ENCODE measurements at regions not wholly inside any gene's neighbourhood (a gene's known extent, or its start where the extent isn't known, plus 50 kb on each side); places are given as distances from the start of the nearest gene placed in this dataset.

DNA sequence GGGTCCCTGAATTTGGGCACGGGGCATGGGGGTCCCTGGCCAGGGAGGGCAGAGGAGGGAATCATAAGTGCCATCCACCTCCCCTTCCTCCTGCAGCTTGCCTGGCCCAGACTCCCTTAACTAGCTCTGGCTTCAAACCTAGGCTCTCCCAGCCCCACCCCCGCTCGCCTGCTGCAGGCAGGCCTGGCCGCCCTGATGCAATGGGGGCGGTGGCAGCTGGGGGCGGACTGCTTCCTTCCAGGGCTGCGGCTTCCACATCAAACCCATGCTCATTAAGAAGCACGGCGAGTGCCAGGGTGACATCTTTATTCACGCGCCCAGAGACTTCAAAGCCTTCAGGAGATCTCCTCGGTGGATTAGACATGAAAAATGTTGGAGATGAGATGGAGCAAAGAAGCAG, 123.1 kb downstream of the TPRA1 start:
- Histone ChIP-seq H3K27ac (ENCODE audit: low read depth, low read length) (no peak overlapping the region), H3K36me3 (ENCODE audit: insufficient read depth, low read length) (no peaks in the 10 kb centered on the region), H3K4me1 (ENCODE audit: insufficient read depth, low read length) (no peaks in the 10 kb centered on the region), H3K27me3 (ENCODE audit: insufficient read depth, low read length) (no peaks in the 10 kb centered on the region), H3K9me3 (ENCODE audit: control insufficient read depth in 1 of 2, low read length in 2 of 2) (no peaks in the 10 kb centered on the region), H3K4me3 (ENCODE audit: low read length in 2 of 2) (no peak overlapping the region)
- H3K27ac Mint-ChIP-seq: no peak overlapping the region
- peak overlapping the region in 1 of 8 donors; percentile 24 for H3K4me3 Mint-ChIP-seq
- POLR2A ChIA-PET (ENCODE audit: partially characterized antibody): no interaction called here
- no peaks in the 10 kb centered on the region for H3K36me3 Mint-ChIP-seq
- intact Hi-C loops (cut with micrococcal nuclease): no loop called here
- DNase-seq: no peak
- H3K27me3 Mint-ChIP-seq: peaks cover 5 to 13% of the 10 kb centered on the region in 2 donors
- CTCF ChIA-PET (ENCODE audit: partially characterized antibody): no interaction called here
- H3K4me1 Mint-ChIP-seq: no peaks in the 10 kb centered on the region
- H3K9me3 Mint-ChIP-seq: peaks cover 0 to 5% (median 0%) of the 10 kb centered on the region in 8 donors

GRCh38 chr3:127464642-127465041, 125.9 kb downstream of the TPRA1 start:
- CTCF ChIA-PET (ENCODE audit: partially characterized antibody): no interaction called here
- no peak overlapping the region for H3K4me3 Mint-ChIP-seq
- H3K9me3 Mint-ChIP-seq: peaks cover 0 to 5% (median 0%) of the 10 kb centered on the region in 8 donors
- intact Hi-C loops (cut with micrococcal nuclease): no loop called here
- no peak overlapping the region for H3K27ac Mint-ChIP-seq
- Histone ChIP-seq H3K4me3 (ENCODE audit: low read length in 2 of 2) (no peak overlapping the region), H3K27me3 (ENCODE audit: insufficient read depth, low read length) (no peaks in the 10 kb centered on the region), H3K4me1 (ENCODE audit: insufficient read depth, low read length) (no peaks in the 10 kb centered on the region), H3K9me3 (ENCODE audit: control insufficient read depth in 1 of 2, low read length in 2 of 2) (no peaks in the 10 kb centered on the region), H3K27ac (ENCODE audit: low read depth, low read length) (no peak overlapping the region), H3K36me3 (ENCODE audit: insufficient read depth, low read length) (no peaks in the 10 kb centered on the region)
- H3K27me3 Mint-ChIP-seq: peaks cover 9 to 20% of the 10 kb centered on the region in 2 donors
- no peaks in the 10 kb centered on the region for H3K36me3 Mint-ChIP-seq
- no peaks in the 10 kb centered on the region for H3K4me1 Mint-ChIP-seq
- POLR2A ChIA-PET (ENCODE audit: partially characterized antibody): no interaction called here
- no peak for DNase-seq

- intact Hi-C loops (cut with micrococcal nuclease): no loop called here
- Mint-ChIP-seq H3K4me3 (no peak overlapping the region), H3K27me3 (peaks cover 20 to 26% of the 10 kb centered on the region in 2 donors), H3K4me1 (peaks cover 0 to 9% (median 0%) of the 10 kb centered on the region in 4 donors), H3K36me3 (no peaks in the 10 kb centered on the region), H3K9me3 (no peaks in the 10 kb centered on the region), H3K27ac (no peak overlapping the region)
- H3K9me3 ChIP-seq (ENCODE audit: control insufficient read depth in 1 of 2, low read length in 2 of 2): no peaks in the 10 kb centered on the region
- no peak overlapping the region for H3K4me3 ChIP-seq (ENCODE audit: low read length in 2 of 2)
- DNase-seq: no peak
- no peaks in the 10 kb centered on the region for H3K4me1 ChIP-seq (ENCODE audit: insufficient read depth, low read length)
- no peaks in the 10 kb centered on the region for H3K36me3 ChIP-seq (ENCODE audit: insufficient read depth, low read length)
- no peak overlapping the region for H3K27ac ChIP-seq (ENCODE audit: low read depth, low read length)
- peaks cover 7% of the 10 kb centered on the region for H3K27me3 ChIP-seq (ENCODE audit: insufficient read depth, low read length)
- POLR2A ChIA-PET (ENCODE audit: partially characterized antibody): no interaction called here
- CTCF ChIA-PET (ENCODE audit: partially characterized antibody): no interaction called here
Observed at GRCh38 chr3:127462111-127462655, 128.3 kb downstream of the TPRA1 start.

DNA sequence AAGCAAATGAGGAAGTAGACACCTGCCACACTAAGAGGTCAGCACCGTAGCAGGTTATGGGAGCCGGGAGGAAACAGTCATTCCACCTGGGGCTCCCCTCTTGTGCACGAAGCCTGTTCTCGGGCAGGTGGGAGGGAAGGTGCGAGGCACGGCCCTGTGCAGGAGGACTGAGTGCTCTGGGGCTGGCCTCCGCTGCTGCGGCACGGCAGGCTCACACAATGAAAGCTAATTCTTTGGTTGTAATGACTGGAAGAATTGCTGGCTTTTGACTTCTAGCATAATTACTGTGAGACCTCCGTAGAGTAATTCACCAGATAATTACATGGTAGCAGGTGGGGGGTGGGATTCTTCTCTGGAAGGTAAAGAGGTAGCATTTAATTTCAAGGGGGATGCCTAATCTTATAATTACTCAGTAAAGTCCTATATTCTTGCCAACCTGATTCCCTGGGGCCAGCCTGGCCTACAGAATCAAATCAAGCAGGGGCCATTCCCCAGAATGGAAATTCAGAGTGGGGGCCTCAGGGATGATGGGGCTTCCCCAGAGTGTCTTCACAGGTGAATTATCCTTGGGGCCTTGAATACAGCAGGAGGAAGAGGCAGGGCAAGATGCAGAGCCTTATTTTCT, 129.1 kb downstream of the TPRA1 start:
- Mint-ChIP-seq H3K4me3 (no peak overlapping the region), H3K4me1 (peaks cover 0 to 9% (median under 1%) of the 10 kb centered on the region in 4 donors), H3K9me3 (no peaks in the 10 kb centered on the region), H3K27me3 (peaks cover 22 to 28% of the 10 kb centered on the region in 2 donors), H3K27ac (no peak overlapping the region), H3K36me3 (no peaks in the 10 kb centered on the region)
- H3K36me3 ChIP-seq (ENCODE audit: insufficient read depth, low read length): no peaks in the 10 kb centered on the region
- no peaks in the 10 kb centered on the region for H3K9me3 ChIP-seq (ENCODE audit: control insufficient read depth in 1 of 2, low read length in 2 of 2)
- H3K27me3 ChIP-seq (ENCODE audit: insufficient read depth, low read length): peaks cover 13% of the 10 kb centered on the region
- no peak for DNase-seq
- H3K4me1 ChIP-seq (ENCODE audit: insufficient read depth, low read length): no peaks in the 10 kb centered on the region
- H3K4me3 ChIP-seq (ENCODE audit: low read length in 2 of 2): no peak overlapping the region
- H3K27ac ChIP-seq (ENCODE audit: low read depth, low read length): no peak overlapping the region
- POLR2A ChIA-PET (ENCODE audit: partially characterized antibody): no interaction called here
- CTCF ChIA-PET (ENCODE audit: partially characterized antibody): no interaction called here
- intact Hi-C loops (cut with micrococcal nuclease): no loop called here

GRCh38 chr3:127459891-127460290, 130.6 kb downstream of the TPRA1 start:
- Histone ChIP-seq H3K4me3 (ENCODE audit: low read length in 2 of 2) (no peak overlapping the region), H3K27me3 (ENCODE audit: insufficient read depth, low read length) (peaks cover 18% of the 10 kb centered on the region), H3K9me3 (ENCODE audit: control insufficient read depth in 1 of 2, low read length in 2 of 2) (no peaks in the 10 kb centered on the region), H3K4me1 (ENCODE audit: insufficient read depth, low read length) (no peaks in the 10 kb centered on the region), H3K27ac (ENCODE audit: low read depth, low read length) (no peak overlapping the region), H3K36me3 (ENCODE audit: insufficient read depth, low read length) (no peaks in the 10 kb centered on the region)
- no peaks in the 10 kb centered on the region for H3K9me3 Mint-ChIP-seq
- no peak for DNase-seq
- POLR2A ChIA-PET (ENCODE audit: partially characterized antibody): no interaction called here
- CTCF ChIA-PET (ENCODE audit: partially characterized antibody): no interaction called here
- no peak overlapping the region for H3K4me3 Mint-ChIP-seq
- peaks cover 29 to 35% of the 10 kb centered on the region in 2 donors for H3K27me3 Mint-ChIP-seq
- H3K4me1 Mint-ChIP-seq: peaks cover 2 to 15% (median 9%) of the 10 kb centered on the region in 4 donors
- intact Hi-C loops (cut with micrococcal nuclease): no loop called here
- H3K36me3 Mint-ChIP-seq: no peaks in the 10 kb centered on the region
- H3K27ac Mint-ChIP-seq: no peak overlapping the region

- H3K4me3 ChIP-seq (ENCODE audit: low read length in 2 of 2): no peak overlapping the region
- H3K27ac ChIP-seq (ENCODE audit: low read depth, low read length): no peak overlapping the region
- POLR2A ChIA-PET (ENCODE audit: partially characterized antibody): no interaction called here
- H3K27me3 ChIP-seq (ENCODE audit: insufficient read depth, low read length): peaks cover 18% of the 10 kb centered on the region
- no peaks in the 10 kb centered on the region for H3K9me3 ChIP-seq (ENCODE audit: control insufficient read depth in 1 of 2, low read length in 2 of 2)
- Mint-ChIP-seq H3K4me3 (no peak overlapping the region), H3K27ac (no peak overlapping the region), H3K9me3 (no peaks in the 10 kb centered on the region), H3K4me1 (peaks cover 2 to 18% (median 9%) of the 10 kb centered on the region in 4 donors), H3K36me3 (no peaks in the 10 kb centered on the region), H3K27me3 (peaks cover 37 to 42% of the 10 kb centered on the region in 2 donors)
- H3K4me1 ChIP-seq (ENCODE audit: insufficient read depth, low read length): no peaks in the 10 kb centered on the region
- intact Hi-C loops (cut with micrococcal nuclease): no loop called here
- CTCF ChIA-PET (ENCODE audit: partially characterized antibody): interaction anchor here (1.7 kb wide), 1 partner anchor 780 kb away, joined by 4 read pairs; no protein-coding TSS in a partner anchor
- no peaks in the 10 kb centered on the region for H3K36me3 ChIP-seq (ENCODE audit: insufficient read depth, low read length)
- no peak for DNase-seq
Observed at GRCh38 chr3:127458696-127459604, 131.6 kb downstream of the TPRA1 start.

DNA sequence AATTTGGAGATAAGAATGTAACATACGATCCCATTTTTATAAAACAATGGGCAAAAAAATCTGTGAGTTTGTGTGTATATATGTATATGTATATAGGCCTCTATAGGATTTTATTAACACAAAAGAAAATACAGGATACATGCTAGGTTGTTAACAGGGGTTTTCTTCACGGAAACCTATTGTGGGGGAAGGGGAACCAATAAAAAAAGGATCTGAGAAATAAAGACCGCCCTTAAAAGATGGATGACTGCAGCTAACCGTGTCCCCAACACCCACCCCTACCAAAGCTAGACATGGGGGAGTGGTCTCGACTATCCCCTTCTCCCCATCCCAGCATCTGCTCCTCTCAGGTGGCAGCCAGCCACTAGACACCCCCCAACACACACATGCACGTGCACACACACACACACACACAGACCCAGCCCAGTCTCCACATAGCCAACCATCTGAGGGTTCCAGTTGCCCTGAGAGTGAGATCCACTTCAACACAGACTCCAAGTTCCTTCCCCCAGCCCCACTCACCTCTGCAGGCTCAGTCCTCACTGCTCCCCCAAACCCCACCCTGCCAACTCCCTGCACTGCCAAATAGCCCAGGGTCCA, 132.9 kb downstream of the TPRA1 start:
- intact Hi-C loops (cut with micrococcal nuclease): no loop called here
- Histone ChIP-seq H3K27me3 (ENCODE audit: insufficient read depth, low read length) (peaks cover 18% of the 10 kb centered on the region), H3K4me1 (ENCODE audit: insufficient read depth, low read length) (no peaks in the 10 kb centered on the region), H3K36me3 (ENCODE audit: insufficient read depth, low read length) (no peaks in the 10 kb centered on the region), H3K27ac (ENCODE audit: low read depth, low read length) (no peak overlapping the region), H3K4me3 (ENCODE audit: low read length in 2 of 2) (no peak overlapping the region), H3K9me3 (ENCODE audit: control insufficient read depth in 1 of 2, low read length in 2 of 2) (no peaks in the 10 kb centered on the region)
- ChIA-PET CTCF (ENCODE audit: partially characterized antibody) (interaction anchor here (1.7 kb wide), 1 partner anchor 779 kb away, joined by 4 read pairs; no protein-coding TSS in a partner anchor), POLR2A (ENCODE audit: partially characterized antibody) (no interaction called here)
- Mint-ChIP-seq H3K36me3 (no peaks in the 10 kb centered on the region), H3K4me1 (peaks cover 2 to 18% (median 9%) of the 10 kb centered on the region in 4 donors), H3K27ac (peak overlapping the region in 1 of 7 donors; percentile 62), H3K4me3 (no peak overlapping the region), H3K9me3 (no peaks in the 10 kb centered on the region), H3K27me3 (peaks cover 39 to 49% of the 10 kb centered on the region in 2 donors)
- DNase-seq: no peak

Data from CD4-positive, alpha-beta memory T cell (primary cell).